Neural progenitor cell (in vitro differentiated cells): ENCODE measurements at regions not wholly inside any gene's neighbourhood (a gene's known extent, or its start where the extent isn't known, plus 50 kb on each side); places are given as distances from the start of the nearest gene placed in this dataset.

Experiments
- DNase-seq: peaks from one replicate; pipeline ENCODE4 v3.0.0-alpha.2; 2016; ENCODE audit warnings: low spot score
- H2AFZ ChIP-seq: fragments of 200-600 bp; sonication (generic); replicated peaks from 2 replicates; pipeline ENCODE4 v1.6.1; 2016; ENCODE audit warnings: antibody characterized with exemption
- H3F3A ChIP-seq: fragments of 200-600 bp; sonication (generic); 2 replicates; pipeline ENCODE4 v1.6.1; 2016; ENCODE audit warnings: antibody characterized with exemption, low read depth
- H3K27ac ChIP-seq: fragments of 200-600 bp; sonication (generic); 2 replicates; pipeline ENCODE4 v1.5.1; 2016; ENCODE audit warnings: mild to moderate bottlenecking
- H3K27me3 ChIP-seq: fragments of 200-600 bp; sonication (generic); 2 replicates; pipeline ENCODE4 v1.6.1; 2016; ENCODE audit warnings: mild to moderate bottlenecking, moderate library complexity
- H3K36me3 ChIP-seq: fragments of 200-600 bp; sonication (generic); 2 replicates; pipeline ENCODE4 v1.5.1; 2016
- H3K4me1 ChIP-seq: fragments of 200-600 bp; sonication (generic); 2 replicates; pipeline ENCODE4 v1.6.1; 2016; ENCODE audit warnings: mixed run types
- H3K4me2 ChIP-seq: fragments of 200-600 bp; sonication (generic); 2 replicates; pipeline ENCODE4 v1.6.1; 2016
- H3K4me3 ChIP-seq: fragments of 200-600 bp; sonication (generic); 2 replicates; pipeline ENCODE4 v1.5.1; 2016
- H3K79me2 ChIP-seq: fragments of 200-600 bp; sonication (generic); 2 replicates; pipeline ENCODE4 v1.6.1; 2016; ENCODE audit warnings: low read depth
- H3K9ac ChIP-seq: fragments of 200-600 bp; sonication (generic); 2 replicates; pipeline ENCODE4 v1.6.1; 2016
- H3K9me3 ChIP-seq: fragments of 200-600 bp; sonication (generic); 2 replicates; pipeline ENCODE4 v1.5.1; 2016; ENCODE audit warnings: low read depth
- H4K20me1 ChIP-seq: fragments of 200-600 bp; sonication (generic); 2 replicates; pipeline ENCODE4 v1.6.1; 2016; ENCODE audit warnings: low read depth
- H3K27ac Mint-ChIP-seq: 3 replicates; pipeline ENCODE4 v1.8.0; 2021; ENCODE audit warnings: mixed read lengths
- H3K27me3 Mint-ChIP-seq: 2 replicates; pipeline ENCODE4 v1.8.0; 2022; ENCODE audit warnings: low read depth, mild to moderate bottlenecking, inconsistent platforms, moderate library complexity, mixed read lengths; ENCODE audit not compliant: insufficient read depth
- H3K36me3 Mint-ChIP-seq: 3 replicates; pipeline ENCODE4 v1.8.0; 2021; ENCODE audit warnings: mixed read lengths
- H3K4me1 Mint-ChIP-seq: 3 replicates; pipeline ENCODE4 v1.8.0; 2021; ENCODE audit warnings: mixed read lengths
- H3K4me3 Mint-ChIP-seq: 3 replicates; pipeline ENCODE4 v1.8.0; 2021; ENCODE audit warnings: mild to moderate bottlenecking, moderate library complexity, mixed read lengths
- H3K9me3 Mint-ChIP-seq: 3 replicates; pipeline ENCODE4 v1.8.0; 2020; ENCODE audit warnings: mixed read lengths
- CTCF ChIP-seq: fragments of 200-600 bp; sonication (generic); IDR thresholded peaks from 2 replicates; pipeline ENCODE4 v1.5.1; 2017; ENCODE audit warnings: antibody characterized with exemption, mild to moderate bottlenecking
- EZH2 ChIP-seq: fragments of 200-600 bp; sonication (generic); IDR thresholded peaks from 2 replicates; pipeline ENCODE4 v1.6.1; 2017; ENCODE audit warnings: antibody characterized with exemption, mild to moderate bottlenecking, moderate library complexity
- EZH2phosphoT487 ChIP-seq: fragments of 200-600 bp; sonication (generic); IDR thresholded peaks from 2 replicates; pipeline ENCODE4 v1.6.1; 2017; ENCODE audit warnings: antibody characterized with exemption

DNA sequence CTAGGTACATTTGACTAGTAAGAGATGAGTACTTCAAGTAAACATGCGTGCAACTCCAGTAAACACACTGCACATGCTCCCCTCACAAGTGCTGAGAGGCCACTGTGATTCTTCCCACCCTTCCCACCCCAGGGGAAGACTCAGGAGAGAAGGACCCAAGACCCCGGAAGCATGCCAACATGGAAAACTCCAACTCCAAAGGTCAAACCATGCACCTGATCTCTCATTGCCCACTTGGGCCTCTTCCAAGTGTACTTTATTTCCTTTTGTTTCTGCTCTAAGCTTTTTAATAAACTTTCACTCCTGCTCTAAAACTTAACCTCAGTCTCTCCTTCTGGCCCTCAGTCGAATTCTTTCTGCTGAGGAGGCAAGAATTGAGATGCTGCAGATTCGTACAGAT, 78.5 kb downstream of the CD83 start:
- H3K36me3 ChIP-seq: no peaks in the 10 kb centered on the region
- Mint-ChIP-seq H3K27me3 (peaks cover 5% of the 10 kb centered on the region), H3K4me3 (no peak overlapping the region), H3K4me1 (peaks cover 14% of the 10 kb centered on the region), H3K36me3 (no peaks in the 10 kb centered on the region), H3K9me3 (peaks cover 2% of the 10 kb centered on the region), H3K27ac (no peak overlapping the region)
- H4K20me1 ChIP-seq: no peaks in the 10 kb centered on the region
- H3K9me3 ChIP-seq: no peaks in the 10 kb centered on the region
- no peak for DNase-seq
- no peak overlapping the region for H2AFZ ChIP-seq
- no peaks in the 10 kb centered on the region for H3F3A ChIP-seq
- H3K4me1 ChIP-seq: peaks cover 16% of the 10 kb centered on the region
- H3K27me3 ChIP-seq: no peaks in the 10 kb centered on the region
- H3K79me2 ChIP-seq: no peaks in the 10 kb centered on the region
- H3K4me2 ChIP-seq: no peak overlapping the region
- H3K4me3 ChIP-seq: no peak overlapping the region
- H3K9ac ChIP-seq: no peak overlapping the region
- no peak overlapping the region for H3K27ac ChIP-seq
- TF ChIP-seq EZH2: no peak
- no peak for TF ChIP-seq CTCF
- no peak for TF ChIP-seq EZH2phosphoT487

- H3K4me1 ChIP-seq: peaks cover 16% of the 10 kb centered on the region
- H3K36me3 Mint-ChIP-seq: no peaks in the 10 kb centered on the region
- no peak overlapping the region for H3K27ac Mint-ChIP-seq
- H3K36me3 ChIP-seq: no peaks in the 10 kb centered on the region
- no peaks in the 10 kb centered on the region for H3K27me3 ChIP-seq
- peaks cover 14% of the 10 kb centered on the region for H3K4me1 Mint-ChIP-seq
- peaks cover 2% of the 10 kb centered on the region for H3K9me3 Mint-ChIP-seq
- no peaks in the 10 kb centered on the region for H4K20me1 ChIP-seq
- H2AFZ ChIP-seq: no peak overlapping the region
- H3K4me2 ChIP-seq: no peak overlapping the region
- TF ChIP-seq CTCF: no peak
- no peak for TF ChIP-seq EZH2
- TF ChIP-seq EZH2phosphoT487: no peak
- no peaks in the 10 kb centered on the region for H3K79me2 ChIP-seq
- H3F3A ChIP-seq: no peaks in the 10 kb centered on the region
- no peak for DNase-seq
- H3K27me3 Mint-ChIP-seq: peaks cover 3% of the 10 kb centered on the region
- no peak overlapping the region for H3K27ac ChIP-seq
- H3K4me3 Mint-ChIP-seq: no peak overlapping the region
- H3K4me3 ChIP-seq: no peak overlapping the region
- H3K9me3 ChIP-seq: no peaks in the 10 kb centered on the region
- no peak overlapping the region for H3K9ac ChIP-seq
Observed at GRCh38 chr6:14197118-14197517, 79.5 kb downstream of the CD83 start.

DNA sequence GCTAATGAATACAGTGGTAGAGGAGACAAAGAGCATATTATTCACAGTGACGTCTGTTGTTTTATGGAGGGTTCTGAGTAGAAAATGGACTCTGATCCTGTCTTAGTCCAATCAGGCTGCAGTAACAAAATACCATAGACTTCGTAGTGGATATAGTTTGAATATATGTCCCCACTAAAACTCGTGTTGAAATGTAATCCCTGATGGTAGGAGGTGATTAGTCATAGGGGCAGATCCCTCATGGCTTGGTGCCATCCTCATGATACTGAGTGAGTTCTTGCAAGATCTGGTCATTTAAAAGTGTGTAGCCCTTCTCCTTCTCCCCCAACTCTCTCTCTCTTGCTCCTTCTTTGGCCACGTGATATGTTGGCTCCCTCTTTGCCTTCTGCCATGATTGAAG, 82.5 kb downstream of the CD83 start:
- Histone ChIP-seq H3K36me3 (no peaks in the 10 kb centered on the region), H2AFZ (no peak overlapping the region), H3K4me2 (no peak overlapping the region), H3K4me3 (no peak overlapping the region), H3K9ac (no peak overlapping the region), H3K79me2 (no peaks in the 10 kb centered on the region), H4K20me1 (no peaks in the 10 kb centered on the region), H3K9me3 (no peaks in the 10 kb centered on the region), H3K27me3 (no peaks in the 10 kb centered on the region), H3F3A (no peaks in the 10 kb centered on the region), H3K27ac (no peak overlapping the region), H3K4me1 (peaks cover 2% of the 10 kb centered on the region)
- DNase-seq: no peak
- no peak overlapping the region for H3K27ac Mint-ChIP-seq
- no peaks in the 10 kb centered on the region for H3K27me3 Mint-ChIP-seq
- TF ChIP-seq EZH2phosphoT487 (no peak), CTCF (no peak), EZH2 (no peak)
- H3K4me3 Mint-ChIP-seq: no peak overlapping the region
- peaks cover 5% of the 10 kb centered on the region for H3K9me3 Mint-ChIP-seq
- H3K4me1 Mint-ChIP-seq: peaks cover 2% of the 10 kb centered on the region
- H3K36me3 Mint-ChIP-seq: no peaks in the 10 kb centered on the region

DNA sequence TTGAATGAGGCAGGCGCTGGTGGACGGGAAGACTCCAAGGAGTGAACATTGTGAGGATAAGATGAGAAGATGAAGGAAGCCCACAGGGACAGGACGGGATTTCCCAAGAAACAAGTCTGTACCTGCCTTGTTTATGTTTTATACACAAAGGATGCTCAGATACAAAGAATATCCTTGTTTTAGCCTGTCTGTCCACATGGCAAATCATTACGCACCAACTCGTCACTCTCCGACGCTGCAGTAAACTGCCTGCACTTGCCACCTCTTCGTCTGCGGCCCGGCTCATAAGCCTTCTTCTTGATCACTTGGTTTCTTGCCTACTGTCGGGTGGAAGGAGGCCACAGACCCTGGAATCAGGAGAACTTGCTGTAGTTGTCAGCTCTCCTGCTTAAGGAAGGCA, 85.4 kb downstream of the CD83 start:
- Mint-ChIP-seq H3K4me1 (no peaks in the 10 kb centered on the region), H3K27ac (no peak overlapping the region), H3K27me3 (no peaks in the 10 kb centered on the region), H3K9me3 (peaks cover 5% of the 10 kb centered on the region), H3K4me3 (no peak overlapping the region), H3K36me3 (no peaks in the 10 kb centered on the region)
- Histone ChIP-seq H3K4me2 (no peak overlapping the region), H3K4me3 (no peak overlapping the region), H2AFZ (no peak overlapping the region), H3K27ac (no peak overlapping the region), H3F3A (no peaks in the 10 kb centered on the region), H4K20me1 (no peaks in the 10 kb centered on the region), H3K36me3 (no peaks in the 10 kb centered on the region), H3K4me1 (no peaks in the 10 kb centered on the region), H3K9ac (no peak overlapping the region), H3K27me3 (no peaks in the 10 kb centered on the region), H3K9me3 (no peaks in the 10 kb centered on the region), H3K79me2 (no peaks in the 10 kb centered on the region)
- TF ChIP-seq EZH2 (no peak), EZH2phosphoT487 (no peak), CTCF (no peak)
- no peak for DNase-seq
